ENCODE measurements at regions not wholly inside any gene's neighbourhood (a gene's known extent, or its start where the extent isn't known, plus 50 kb on each side); places are given as distances from the start of the nearest gene placed in this dataset.

- Histone ChIP-seq H3K9ac (ENCODE audit: low read length) (no peak overlapping the region), H3K27ac (ENCODE audit: low read length) (no peak overlapping the region), H3K4me1 (ENCODE audit: control insufficient read depth, low read depth, low read length) (peaks cover 4% of the 10 kb centered on the region)
These were observed 100.7 kb downstream of the MAIP1 start for GRCh38 chr2:200056105-200056504.

GRCh38 chr2:200063155-200063554, 107.8 kb downstream of the MAIP1 start:
- no peaks in the 10 kb centered on the region for H3K4me1 ChIP-seq (ENCODE audit: control insufficient read depth, low read depth, low read length)
- H3K27ac ChIP-seq (ENCODE audit: low read length): no peak overlapping the region

More at GRCh38 chr2:200056105-200056504, 100.7 kb downstream of the MAIP1 start:
- no peak overlapping the region for H3K4me3 ChIP-seq (ENCODE audit: low read length)
- H3K36me3 ChIP-seq (ENCODE audit: control insufficient read depth, low read depth, low read length): no peaks in the 10 kb centered on the region
- H3K27me3 ChIP-seq (ENCODE audit: control insufficient read depth, insufficient read depth, low read length): no peaks in the 10 kb centered on the region
- no peaks in the 10 kb centered on the region for H3K9me3 ChIP-seq (ENCODE audit: control insufficient read depth, low read depth, low read length)

GRCh38 chr2:200064879-200065278, 109.5 kb downstream of the MAIP1 start:
- H3K4me3 ChIP-seq (ENCODE audit: low read length): no peak overlapping the region

More at GRCh38 chr2:200063155-200063554, 107.8 kb downstream of the MAIP1 start:
- no peak overlapping the region for H3K9ac ChIP-seq (ENCODE audit: low read length)
- no peaks in the 10 kb centered on the region for H3K27me3 ChIP-seq (ENCODE audit: control insufficient read depth, insufficient read depth, low read length)
- no peak overlapping the region for H3K4me3 ChIP-seq (ENCODE audit: low read length)
- no peaks in the 10 kb centered on the region for H3K9me3 ChIP-seq (ENCODE audit: control insufficient read depth, low read depth, low read length)
- H3K36me3 ChIP-seq (ENCODE audit: control insufficient read depth, low read depth, low read length): no peaks in the 10 kb centered on the region

GRCh38 chr2:200065477-200065876, 110.1 kb downstream of the MAIP1 start:
- H3K9me3 ChIP-seq (ENCODE audit: control insufficient read depth, low read depth, low read length): no peaks in the 10 kb centered on the region

More at GRCh38 chr2:200064879-200065278, 109.5 kb downstream of the MAIP1 start:
- no peaks in the 10 kb centered on the region for H3K27me3 ChIP-seq (ENCODE audit: control insufficient read depth, insufficient read depth, low read length)
- H3K4me1 ChIP-seq (ENCODE audit: control insufficient read depth, low read depth, low read length): no peaks in the 10 kb centered on the region
- no peaks in the 10 kb centered on the region for H3K9me3 ChIP-seq (ENCODE audit: control insufficient read depth, low read depth, low read length)
- no peaks in the 10 kb centered on the region for H3K36me3 ChIP-seq (ENCODE audit: control insufficient read depth, low read depth, low read length)
- no peak overlapping the region for H3K9ac ChIP-seq (ENCODE audit: low read length)
- H3K27ac ChIP-seq (ENCODE audit: low read length): no peak overlapping the region

GRCh38 chr2:200066417-200066816, 111.0 kb downstream of the MAIP1 start:
- Histone ChIP-seq H3K9ac (ENCODE audit: low read length) (no peak overlapping the region), H3K4me3 (ENCODE audit: low read length) (no peak overlapping the region), H3K9me3 (ENCODE audit: control insufficient read depth, low read depth, low read length) (no peaks in the 10 kb centered on the region), H3K27ac (ENCODE audit: low read length) (no peak overlapping the region), H3K27me3 (ENCODE audit: control insufficient read depth, insufficient read depth, low read length) (no peaks in the 10 kb centered on the region), H3K4me1 (ENCODE audit: control insufficient read depth, low read depth, low read length) (no peaks in the 10 kb centered on the region), H3K36me3 (ENCODE audit: control insufficient read depth, low read depth, low read length) (no peaks in the 10 kb centered on the region)

More at GRCh38 chr2:200065477-200065876, 110.1 kb downstream of the MAIP1 start:
- H3K4me1 ChIP-seq (ENCODE audit: control insufficient read depth, low read depth, low read length): no peaks in the 10 kb centered on the region
- no peak overlapping the region for H3K9ac ChIP-seq (ENCODE audit: low read length)
- H3K4me3 ChIP-seq (ENCODE audit: low read length): no peak overlapping the region
- H3K27me3 ChIP-seq (ENCODE audit: control insufficient read depth, insufficient read depth, low read length): no peaks in the 10 kb centered on the region
- no peaks in the 10 kb centered on the region for H3K36me3 ChIP-seq (ENCODE audit: control insufficient read depth, low read depth, low read length)
- H3K27ac ChIP-seq (ENCODE audit: low read length): no peak overlapping the region

- no peak overlapping the region for H3K4me3 ChIP-seq (ENCODE audit: low read length)
- H3K9me3 ChIP-seq (ENCODE audit: control insufficient read depth, low read depth, low read length): no peaks in the 10 kb centered on the region
- no peak overlapping the region for H3K27ac ChIP-seq (ENCODE audit: low read length)
- no peaks in the 10 kb centered on the region for H3K4me1 ChIP-seq (ENCODE audit: control insufficient read depth, low read depth, low read length)
- H3K27me3 ChIP-seq (ENCODE audit: control insufficient read depth, insufficient read depth, low read length): no peaks in the 10 kb centered on the region
- H3K36me3 ChIP-seq (ENCODE audit: control insufficient read depth, low read depth, low read length): no peaks in the 10 kb centered on the region
- H3K9ac ChIP-seq (ENCODE audit: low read length): no peak overlapping the region
These were observed 113.3 kb downstream of the MAIP1 start for GRCh38 chr2:200068642-200069041.

- Histone ChIP-seq H3K27ac (ENCODE audit: low read length) (no peak overlapping the region), H3K27me3 (ENCODE audit: control insufficient read depth, insufficient read depth, low read length) (no peaks in the 10 kb centered on the region), H3K4me3 (ENCODE audit: low read length) (no peak overlapping the region), H3K4me1 (ENCODE audit: control insufficient read depth, low read depth, low read length) (no peaks in the 10 kb centered on the region), H3K36me3 (ENCODE audit: control insufficient read depth, low read depth, low read length) (no peaks in the 10 kb centered on the region), H3K9ac (ENCODE audit: low read length) (no peak overlapping the region), H3K9me3 (ENCODE audit: control insufficient read depth, low read depth, low read length) (no peaks in the 10 kb centered on the region)
These were observed 121.8 kb downstream of the MAIP1 start for GRCh38 chr2:200077210-200077650.

- no peaks in the 10 kb centered on the region for H3K27me3 ChIP-seq (ENCODE audit: control insufficient read depth, insufficient read depth, low read length)
- H3K4me3 ChIP-seq (ENCODE audit: low read length): no peak overlapping the region
- H3K9me3 ChIP-seq (ENCODE audit: control insufficient read depth, low read depth, low read length): no peaks in the 10 kb centered on the region
- no peak overlapping the region for H3K27ac ChIP-seq (ENCODE audit: low read length)
- no peaks in the 10 kb centered on the region for H3K4me1 ChIP-seq (ENCODE audit: control insufficient read depth, low read depth, low read length)
- no peak overlapping the region for H3K9ac ChIP-seq (ENCODE audit: low read length)
- no peaks in the 10 kb centered on the region for H3K36me3 ChIP-seq (ENCODE audit: control insufficient read depth, low read depth, low read length)
These were observed 122.5 kb downstream of the MAIP1 start for GRCh38 chr2:200077838-200078237.

- Histone ChIP-seq H3K27ac (ENCODE audit: low read length) (no peak overlapping the region), H3K4me1 (ENCODE audit: control insufficient read depth, low read depth, low read length) (no peaks in the 10 kb centered on the region), H3K4me3 (ENCODE audit: low read length) (no peak overlapping the region), H3K9me3 (ENCODE audit: control insufficient read depth, low read depth, low read length) (no peaks in the 10 kb centered on the region), H3K9ac (ENCODE audit: low read length) (no peak overlapping the region), H3K36me3 (ENCODE audit: control insufficient read depth, low read depth, low read length) (no peaks in the 10 kb centered on the region), H3K27me3 (ENCODE audit: control insufficient read depth, insufficient read depth, low read length) (no peaks in the 10 kb centered on the region)
These were observed 124.0 kb downstream of the MAIP1 start for GRCh38 chr2:200079356-200079755.

GRCh38 chr2:200081236-200081635, 125.9 kb downstream of the MAIP1 start:
- Histone ChIP-seq H3K27ac (ENCODE audit: low read length) (no peak overlapping the region), H3K4me1 (ENCODE audit: control insufficient read depth, low read depth, low read length) (no peaks in the 10 kb centered on the region), H3K36me3 (ENCODE audit: control insufficient read depth, low read depth, low read length) (no peaks in the 10 kb centered on the region), H3K27me3 (ENCODE audit: control insufficient read depth, insufficient read depth, low read length) (no peaks in the 10 kb centered on the region), H3K9me3 (ENCODE audit: control insufficient read depth, low read depth, low read length) (no peaks in the 10 kb centered on the region), H3K4me3 (ENCODE audit: low read length) (no peak overlapping the region), H3K9ac (ENCODE audit: low read length) (no peak overlapping the region)

- Histone ChIP-seq H3K9me3 (ENCODE audit: control insufficient read depth, low read depth, low read length) (no peaks in the 10 kb centered on the region), H3K27me3 (ENCODE audit: control insufficient read depth, insufficient read depth, low read length) (no peaks in the 10 kb centered on the region), H3K27ac (ENCODE audit: low read length) (no peak overlapping the region), H3K4me1 (ENCODE audit: control insufficient read depth, low read depth, low read length) (no peaks in the 10 kb centered on the region), H3K36me3 (ENCODE audit: control insufficient read depth, low read depth, low read length) (no peaks in the 10 kb centered on the region), H3K9ac (ENCODE audit: low read length) (no peak overlapping the region), H3K4me3 (ENCODE audit: low read length) (no peak overlapping the region)
These were observed 126.4 kb downstream of the MAIP1 start for GRCh38 chr2:200081811-200082210.

- Histone ChIP-seq H3K27me3 (ENCODE audit: control insufficient read depth, insufficient read depth, low read length) (no peaks in the 10 kb centered on the region), H3K9ac (ENCODE audit: low read length) (no peak overlapping the region), H3K4me1 (ENCODE audit: control insufficient read depth, low read depth, low read length) (peaks cover under 1% of the 10 kb centered on the region), H3K9me3 (ENCODE audit: control insufficient read depth, low read depth, low read length) (no peaks in the 10 kb centered on the region), H3K4me3 (ENCODE audit: low read length) (no peak overlapping the region), H3K36me3 (ENCODE audit: control insufficient read depth, low read depth, low read length) (no peaks in the 10 kb centered on the region), H3K27ac (ENCODE audit: low read length) (no peak overlapping the region)
These were observed 128.7 kb downstream of the MAIP1 start for GRCh38 chr2:200084036-200084435.
